Upper lobe of right lung (tissue), 1 donor: ENCODE measurements at regions not wholly inside any gene's neighbourhood (a gene's known extent, or its start where the extent isn't known, plus 50 kb on each side); places are given as distances from the start of the nearest gene placed in this dataset.

Experiments used
- ATAC-seq: fragments of 200-7000 bp; cut with Tn5 transposase; one replicate; pipeline ENCODE4 v1.9.1; 2020; ENCODE audit warnings: mild to moderate bottlenecking, moderate library complexity
- DNase-seq: peaks from one replicate; pipeline ENCODE4 v3.0.0-alpha.2; 2020
- H3K27ac ChIP-seq: fragments of 200-600 bp; one replicate; pipeline ENCODE4 v1.8.0; 2022
- H3K27me3 ChIP-seq: fragments of 200-600 bp; one replicate; pipeline ENCODE4 v1.8.0; 2022; ENCODE audit warnings: mild to moderate bottlenecking
- H3K36me3 ChIP-seq: fragments of 200-600 bp; one replicate; pipeline ENCODE4 v1.8.0; 2022
- H3K4me1 ChIP-seq: fragments of 200-600 bp; one replicate; pipeline ENCODE4 v1.8.0; 2022
- H3K4me3 ChIP-seq: fragments of 200-600 bp; one replicate; pipeline ENCODE4 v1.8.0; 2022; ENCODE audit warnings: mild to moderate bottlenecking
- H3K9me3 ChIP-seq: fragments of 200-600 bp; one replicate; pipeline ENCODE4 v1.8.0; 2022
- intact Hi-C: fragments of 100-400 bp; cut with DNase I; formaldehyde crosslinking; loops from one replicate; pipeline ENCODE4 v1.11.0; 2022
- TF ChIP-seq, protein P1 (sequence below): fragments of 200-600 bp; IDR thresholded peaks from one replicate; pipeline ENCODE4 v1.8.0; 2022; ENCODE audit warnings: antibody characterized with exemption
- donor health status: DM: no; HTN: yes; CAD: no; lungs with severe emphysema.

DNA sequence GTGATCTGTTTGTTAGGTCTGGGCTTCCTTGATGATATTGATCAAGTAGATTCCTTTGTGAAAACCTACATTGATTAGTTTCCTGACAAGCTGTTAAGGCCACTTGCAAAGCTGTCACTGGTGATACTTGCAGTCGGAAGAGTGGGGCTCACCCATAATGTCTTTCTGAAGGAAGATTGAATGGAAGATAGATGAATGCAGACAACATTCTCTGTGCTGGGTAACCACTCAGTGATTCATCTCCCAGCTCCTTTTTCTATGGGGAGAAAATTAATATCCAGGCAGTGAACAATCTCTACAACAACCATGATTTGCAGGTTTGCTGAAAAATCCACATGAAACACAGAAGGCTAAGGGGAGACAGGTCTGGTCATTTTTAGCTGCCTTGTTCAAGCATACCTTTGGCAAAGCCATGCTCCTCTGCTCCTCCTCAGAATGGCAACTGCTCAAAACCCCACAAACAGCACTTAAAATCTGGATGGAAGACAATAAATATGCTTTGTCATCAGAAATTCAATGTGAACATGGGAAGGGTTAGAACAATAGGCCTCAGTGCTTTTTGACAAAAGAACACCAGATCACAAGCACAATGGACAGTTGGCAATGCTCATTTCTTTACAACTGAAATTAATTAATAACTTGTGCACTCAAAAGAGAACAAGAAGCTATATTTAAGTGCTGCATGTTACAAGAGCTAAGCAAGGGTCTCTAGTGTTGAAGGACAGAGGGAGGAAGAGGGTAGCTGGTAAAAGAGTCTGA lies 495.4 kb downstream of the TOX3 start:
- intact Hi-C loops, result no loop called here
- no peaks in the 10 kb centered on the region for H3K36me3 ChIP-seq
- no peak overlapping the region for H3K4me3 ChIP-seq
- no peaks in the 10 kb centered on the region for H3K27me3 ChIP-seq
- TF ChIP-seq, protein P1, sequence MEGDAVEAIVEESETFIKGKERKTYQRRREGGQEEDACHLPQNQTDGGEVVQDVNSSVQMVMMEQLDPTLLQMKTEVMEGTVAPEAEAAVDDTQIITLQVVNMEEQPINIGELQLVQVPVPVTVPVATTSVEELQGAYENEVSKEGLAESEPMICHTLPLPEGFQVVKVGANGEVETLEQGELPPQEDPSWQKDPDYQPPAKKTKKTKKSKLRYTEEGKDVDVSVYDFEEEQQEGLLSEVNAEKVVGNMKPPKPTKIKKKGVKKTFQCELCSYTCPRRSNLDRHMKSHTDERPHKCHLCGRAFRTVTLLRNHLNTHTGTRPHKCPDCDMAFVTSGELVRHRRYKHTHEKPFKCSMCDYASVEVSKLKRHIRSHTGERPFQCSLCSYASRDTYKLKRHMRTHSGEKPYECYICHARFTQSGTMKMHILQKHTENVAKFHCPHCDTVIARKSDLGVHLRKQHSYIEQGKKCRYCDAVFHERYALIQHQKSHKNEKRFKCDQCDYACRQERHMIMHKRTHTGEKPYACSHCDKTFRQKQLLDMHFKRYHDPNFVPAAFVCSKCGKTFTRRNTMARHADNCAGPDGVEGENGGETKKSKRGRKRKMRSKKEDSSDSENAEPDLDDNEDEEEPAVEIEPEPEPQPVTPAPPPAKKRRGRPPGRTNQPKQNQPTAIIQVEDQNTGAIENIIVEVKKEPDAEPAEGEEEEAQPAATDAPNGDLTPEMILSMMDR, result no peak
- H3K27ac ChIP-seq, result no peak overlapping the region
- H3K4me1 ChIP-seq, result no peaks in the 10 kb centered on the region
- ATAC-seq (no peak), DNase-seq (no peak)
- H3K9me3 ChIP-seq, result no peaks in the 10 kb centered on the region

DNA sequence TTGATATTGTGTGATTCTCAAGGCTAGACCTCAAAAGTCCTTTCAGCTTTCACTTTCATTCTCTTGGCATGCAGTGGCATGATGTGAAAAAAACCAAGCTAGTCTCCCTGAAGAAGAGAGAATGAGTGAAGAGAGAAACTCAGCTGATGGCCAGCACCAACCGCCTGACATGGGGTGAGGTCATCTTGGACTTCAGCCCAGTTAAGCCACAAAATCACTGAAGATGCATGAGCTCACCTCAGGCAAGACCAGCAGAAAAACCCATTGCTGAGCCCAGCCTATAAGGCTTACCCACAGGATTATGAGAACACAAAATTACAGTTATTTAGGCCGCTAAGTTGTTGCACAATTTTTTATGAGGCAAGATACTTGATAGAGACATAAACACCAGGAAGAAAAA lies 496.5 kb downstream of the TOX3 start:
- DNase-seq, result no peak

DNA sequence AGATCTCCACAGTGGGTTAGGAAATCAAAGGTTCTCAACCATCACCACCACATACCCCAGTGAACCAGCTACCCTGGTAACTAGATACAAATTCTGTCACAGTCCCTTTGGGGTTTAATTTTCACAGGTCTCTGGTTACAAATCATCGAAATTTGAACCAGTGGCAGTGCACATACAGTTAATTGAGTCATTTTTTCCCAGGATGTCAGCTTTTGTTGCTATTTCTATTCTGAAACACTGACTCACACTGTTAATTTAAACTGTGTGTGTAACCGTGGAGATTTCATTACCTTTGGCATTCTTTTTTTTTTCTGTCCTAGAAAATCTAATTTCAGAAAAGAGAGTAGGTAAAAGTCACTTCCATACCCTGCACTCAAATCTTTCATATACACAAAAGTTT lies 511.5 kb downstream of the TOX3 start:
- H3K9me3 ChIP-seq, result no peaks in the 10 kb centered on the region
- TF ChIP-seq, protein P1, result no peak
- intact Hi-C loops, result no loop called here
- H3K36me3 ChIP-seq, result no peaks in the 10 kb centered on the region
- H3K4me3 ChIP-seq, result no peak overlapping the region
- no peak overlapping the region for H3K27ac ChIP-seq
- H3K27me3 ChIP-seq, result no peaks in the 10 kb centered on the region
- ATAC-seq (no peak), DNase-seq (no peak)
- no peaks in the 10 kb centered on the region for H3K4me1 ChIP-seq

More for the DNA sequence above, 496.5 kb downstream of the TOX3 start:
- TF ChIP-seq, protein P1, result no peak
- intact Hi-C loops, result no loop called here
- H3K27me3 ChIP-seq, result no peaks in the 10 kb centered on the region
- H3K27ac ChIP-seq, result no peak overlapping the region
- ATAC-seq, result no peak
- H3K4me1 ChIP-seq, result no peaks in the 10 kb centered on the region
- no peak overlapping the region for H3K4me3 ChIP-seq
- H3K9me3 ChIP-seq, result no peaks in the 10 kb centered on the region
- no peaks in the 10 kb centered on the region for H3K36me3 ChIP-seq

DNA sequence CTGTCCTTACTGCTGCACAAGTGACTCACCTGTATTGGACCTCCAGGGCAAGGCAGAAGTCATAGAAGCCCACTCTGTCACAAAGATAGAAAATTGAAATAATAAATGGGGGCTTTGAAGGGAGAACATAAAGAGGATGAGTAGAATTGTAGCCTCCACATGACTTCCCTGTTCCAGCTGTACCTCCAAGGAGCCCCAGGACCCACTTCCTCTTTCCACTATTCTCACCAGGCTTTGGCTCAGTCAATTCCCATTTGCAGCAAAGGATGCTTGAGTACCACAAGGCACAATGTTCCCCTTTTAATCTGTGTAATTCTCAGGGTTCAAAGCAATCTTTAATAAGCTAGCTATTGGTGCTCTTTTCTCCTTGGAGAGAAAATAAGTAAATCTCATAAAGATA lies 512.1 kb downstream of the TOX3 start:
- TF ChIP-seq, protein P1, result no peak
- Histone ChIP-seq H3K27me3 (no peaks in the 10 kb centered on the region), H3K9me3 (no peaks in the 10 kb centered on the region), H3K27ac (no peak overlapping the region), H3K36me3 (no peaks in the 10 kb centered on the region), H3K4me3 (no peak overlapping the region), H3K4me1 (no peaks in the 10 kb centered on the region)
- no peak for DNase-seq
- no peak for ATAC-seq
- intact Hi-C loops, result no loop called here

DNA sequence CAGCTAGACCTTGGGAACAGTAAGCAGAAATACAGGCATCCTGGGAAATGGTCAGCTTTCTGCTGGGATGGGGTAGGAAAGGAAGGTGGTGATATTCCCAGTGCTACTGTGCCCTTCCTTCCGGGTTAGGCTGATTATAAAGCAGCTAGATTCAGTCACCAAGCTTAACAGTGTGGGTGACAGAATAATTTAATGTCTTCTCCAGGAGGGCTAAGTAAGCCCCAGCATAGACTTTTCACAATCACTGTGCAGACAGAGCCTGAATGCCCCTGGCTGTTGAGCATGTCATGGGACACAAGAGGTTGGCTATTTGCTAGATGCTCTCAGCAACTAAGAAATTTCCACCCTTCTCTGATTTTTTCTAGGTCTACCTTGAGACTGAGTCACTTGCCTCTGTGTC lies 513.0 kb downstream of the TOX3 start:
- TF ChIP-seq, protein P1, result no peak
- intact Hi-C loops, result no loop called here
- DNase-seq, result no peak

More for the DNA sequence above, 513.0 kb downstream of the TOX3 start:
- ATAC-seq, result no peak
- no peaks in the 10 kb centered on the region for H3K4me1 ChIP-seq
- no peaks in the 10 kb centered on the region for H3K9me3 ChIP-seq
- H3K27me3 ChIP-seq, result no peaks in the 10 kb centered on the region
- no peak overlapping the region for H3K4me3 ChIP-seq
- no peak overlapping the region for H3K27ac ChIP-seq
- no peaks in the 10 kb centered on the region for H3K36me3 ChIP-seq
